ENCODE measurements at regions not wholly inside any gene's neighbourhood (a gene's known extent, or its start where the extent isn't known, plus 50 kb on each side); places are given as distances from the start of the nearest gene placed in this dataset.

GRCh38 chr6:169165561-169166300, 87.9 kb downstream of the THBS2 start:
- intact Hi-C loops (cut with DNase I): no loop called here
- Histone ChIP-seq H3K36me3 (no peaks in the 10 kb centered on the region), H3K9me3 (no peaks in the 10 kb centered on the region), H3K27ac (peak overlapping the region in 1 of 4 donors; percentile 13), H3K27me3 (no peaks in the 10 kb centered on the region), H3K4me3 (no peak overlapping the region), H3K4me1 (peaks cover 0 to 19% (median 12%) of the 10 kb centered on the region in 4 donors)
- DNase-seq: peak; percentile 52
- WGBS, 2 donors: 85 to 93% methylated on average over 12 of the region's 12 CpGs
- peak in 1 of 4 donors; percentile 39 for TF ChIP-seq POLR2AphosphoS5 (IDR thresholded peaks at IDR 0.05)
- TF ChIP-seq POLR2A (IDR thresholded peaks at IDR 0.05): no peak
- TF ChIP-seq EP300 (IDR thresholded peaks at IDR 0.05): no peak
- TF ChIP-seq CTCF (IDR thresholded peaks at IDR 0.05): no peak

- no peak overlapping the region for H3K4me3 ChIP-seq
- peak overlapping the region in 1 of 4 donors; percentile 13 for H3K27ac ChIP-seq
- peaks cover 0 to 19% (median 12%) of the 10 kb centered on the region in 4 donors for H3K4me1 ChIP-seq
- peak; percentile 20 for DNase-seq
- intact Hi-C loops (cut with DNase I): no loop called here
- H3K9me3 ChIP-seq: no peaks in the 10 kb centered on the region
- 76 to 88% methylated on average over 5 of the region's 5 CpGs for WGBS, 2 donors
- H3K36me3 ChIP-seq: no peaks in the 10 kb centered on the region
- no peaks in the 10 kb centered on the region for H3K27me3 ChIP-seq
- no peak for TF ChIP-seq POLR2A (IDR thresholded peaks at IDR 0.05)
- TF ChIP-seq POLR2AphosphoS5 (IDR thresholded peaks at IDR 0.05): no peak
- TF ChIP-seq EP300 (IDR thresholded peaks at IDR 0.05): no peak
- no peak for TF ChIP-seq CTCF (IDR thresholded peaks at IDR 0.05)
Measured at GRCh38 chr6:169164986-169165385, 88.7 kb downstream of the THBS2 start.

GRCh38 chr6:169164451-169164850, 89.2 kb downstream of the THBS2 start:
- Histone ChIP-seq H3K4me3 (no peak overlapping the region), H3K36me3 (no peaks in the 10 kb centered on the region), H3K9me3 (no peaks in the 10 kb centered on the region), H3K27me3 (no peaks in the 10 kb centered on the region), H3K27ac (no peak overlapping the region), H3K4me1 (peaks cover 0 to 19% (median 12%) of the 10 kb centered on the region in 4 donors)
- peak; percentile 57 for DNase-seq
- TF ChIP-seq POLR2A (IDR thresholded peaks at IDR 0.05) (no peak), EP300 (IDR thresholded peaks at IDR 0.05) (no peak), CTCF (IDR thresholded peaks at IDR 0.05) (no peak), POLR2AphosphoS5 (IDR thresholded peaks at IDR 0.05) (no peak)
- intact Hi-C loops (cut with DNase I): no loop called here
- 93 to 95% methylated on average over 5 of the region's 5 CpGs for WGBS, 2 donors

GRCh38 chr6:169163411-169163901, 90.2 kb downstream of the THBS2 start:
- DNase-seq: no peak
- no peaks in the 10 kb centered on the region for H3K36me3 ChIP-seq
- intact Hi-C loops (cut with DNase I): no loop called here
- no peaks in the 10 kb centered on the region for H3K9me3 ChIP-seq
- H3K27me3 ChIP-seq: no peaks in the 10 kb centered on the region
- H3K27ac ChIP-seq: peak overlapping the region in 3 of 4 donors; percentile 5 to 56 (median 29)
- peaks cover 0 to 28% (median 19%) of the 10 kb centered on the region in 4 donors for H3K4me1 ChIP-seq
- no peak overlapping the region for H3K4me3 ChIP-seq
- TF ChIP-seq POLR2A (IDR thresholded peaks at IDR 0.05): no peak
- TF ChIP-seq CTCF (IDR thresholded peaks at IDR 0.05): no peak
- no peak for TF ChIP-seq POLR2AphosphoS5 (IDR thresholded peaks at IDR 0.05)
- no peak for TF ChIP-seq EP300 (IDR thresholded peaks at IDR 0.05)
- WGBS, 2 donors: 84 to 87% methylated on average over 4 of the region's 4 CpGs
